DND-41 (cell line): ENCODE measurements at regions not wholly inside any gene's neighbourhood (a gene's known extent, or its start where the extent isn't known, plus 50 kb on each side); places are given as distances from the start of the nearest gene placed in this dataset.
A peak's percentile ranks its signal among the peaks of the same experiment; 100 is the strongest.

Experiments used
- ATAC-seq: fragments of 200-7000 bp; cut with Tn5 transposase; 3 replicates; pipeline ENCODE4 v1.9.1; 2021; ENCODE audit warnings: low read depth; ENCODE audit not compliant: insufficient read depth
- DNase-seq: peaks from one replicate; pipeline ENCODE4 v3.0.0-alpha.2; 2020
- H2AFZ ChIP-seq: 2 replicates; pipeline ENCODE4 v1.6.0; 2012; ENCODE audit warnings: low read depth, low read length
- H3K27ac ChIP-seq: 2 replicates; pipeline ENCODE4 v1.5.1; 2012; ENCODE audit warnings: low read length, inconsistent platforms
- H3K27me3 ChIP-seq: fragments of 200-600 bp; sonication (generic); 2 replicates; pipeline ENCODE4 v1.6.0; 2012; ENCODE audit warnings: low read length, mild to moderate bottlenecking, inconsistent platforms; ENCODE audit not compliant: insufficient read depth, poor library complexity
- H3K36me3 ChIP-seq: 2 replicates; pipeline ENCODE4 v1.5.1; 2012; ENCODE audit warnings: low read length, inconsistent platforms; ENCODE audit not compliant: insufficient read depth
- H3K4me1 ChIP-seq: 2 replicates; pipeline ENCODE4 v1.5.1; 2012; ENCODE audit warnings: mild to moderate bottlenecking, low read length; ENCODE audit not compliant: insufficient read depth
- H3K4me2 ChIP-seq: 2 replicates; pipeline ENCODE4 v1.6.0; 2012; ENCODE audit warnings: mild to moderate bottlenecking, moderate library complexity, low read length, inconsistent platforms; ENCODE audit not compliant: insufficient read depth
- H3K4me3 ChIP-seq, 2 experiments: fragments of 200-600 bp in 1 of 2; shearing (Covaris generic) in 1 of 2; 2 replicates each; pipeline ENCODE4 v1.5.1; 2012 to 2016; ENCODE audit warnings: inconsistent platforms in 2 of 2, low read length in 2 of 2, mild to moderate bottlenecking in 2 of 2, low read depth in 1 of 2, moderate library complexity in 1 of 2
- H3K79me2 ChIP-seq: 2 replicates; pipeline ENCODE4 v1.6.0; 2012; ENCODE audit warnings: low read length, inconsistent platforms; ENCODE audit not compliant: insufficient read depth
- H3K9ac ChIP-seq: 2 replicates; pipeline ENCODE4 v1.6.0; 2012; ENCODE audit warnings: low read depth, mild to moderate bottlenecking, inconsistent platforms, low read length, moderate library complexity
- H3K9me3 ChIP-seq: 2 replicates; pipeline ENCODE4 v1.5.1; 2012; ENCODE audit warnings: low read length, moderate library complexity, mild to moderate bottlenecking, inconsistent platforms; ENCODE audit not compliant: insufficient read depth, severe bottlenecking
- H4K20me1 ChIP-seq: 2 replicates; pipeline ENCODE4 v1.6.0; 2012; ENCODE audit warnings: low read length; ENCODE audit not compliant: insufficient read depth
- EZH2 ChIP-seq: IDR thresholded peaks from 3 replicates; pipeline ENCODE4 v1.6.1; 2012; ENCODE audit warnings: borderline replicate concordance, low read depth, mild to moderate bottlenecking, moderate library complexity, low read length, inconsistent platforms; ENCODE audit not compliant: severe bottlenecking
- TF ChIP-seq, protein P1 (sequence below): IDR thresholded peaks from 2 replicates; pipeline ENCODE4 v1.5.1; 2012; ENCODE audit warnings: borderline replicate concordance, low read length, moderate library complexity, mild to moderate bottlenecking; ENCODE audit not compliant: poor library complexity, severe bottlenecking; ENCODE audit errors: extremely low read depth

GRCh38 chr11:23590596-23591308 lies 730.5 kb upstream of the CCDC179 start:
- no peak overlapping the region for H3K4me3 ChIP-seq
- H3K27me3 ChIP-seq, result no peaks in the 10 kb centered on the region
- DNase-seq (no peak), ATAC-seq (no peak)
- no peaks in the 10 kb centered on the region for H3K9me3 ChIP-seq
- no peak overlapping the region for H3K4me2 ChIP-seq
- no peak overlapping the region for H3K9ac ChIP-seq
- no peak for TF ChIP-seq EZH2
- TF ChIP-seq, protein P1, sequence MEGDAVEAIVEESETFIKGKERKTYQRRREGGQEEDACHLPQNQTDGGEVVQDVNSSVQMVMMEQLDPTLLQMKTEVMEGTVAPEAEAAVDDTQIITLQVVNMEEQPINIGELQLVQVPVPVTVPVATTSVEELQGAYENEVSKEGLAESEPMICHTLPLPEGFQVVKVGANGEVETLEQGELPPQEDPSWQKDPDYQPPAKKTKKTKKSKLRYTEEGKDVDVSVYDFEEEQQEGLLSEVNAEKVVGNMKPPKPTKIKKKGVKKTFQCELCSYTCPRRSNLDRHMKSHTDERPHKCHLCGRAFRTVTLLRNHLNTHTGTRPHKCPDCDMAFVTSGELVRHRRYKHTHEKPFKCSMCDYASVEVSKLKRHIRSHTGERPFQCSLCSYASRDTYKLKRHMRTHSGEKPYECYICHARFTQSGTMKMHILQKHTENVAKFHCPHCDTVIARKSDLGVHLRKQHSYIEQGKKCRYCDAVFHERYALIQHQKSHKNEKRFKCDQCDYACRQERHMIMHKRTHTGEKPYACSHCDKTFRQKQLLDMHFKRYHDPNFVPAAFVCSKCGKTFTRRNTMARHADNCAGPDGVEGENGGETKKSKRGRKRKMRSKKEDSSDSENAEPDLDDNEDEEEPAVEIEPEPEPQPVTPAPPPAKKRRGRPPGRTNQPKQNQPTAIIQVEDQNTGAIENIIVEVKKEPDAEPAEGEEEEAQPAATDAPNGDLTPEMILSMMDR, result no peak
- H2AFZ ChIP-seq, result 0 out of 2 replicates have a peak overlapping the region, but pooled peaks have one; percentile 36
- H4K20me1 ChIP-seq, result no peaks in the 10 kb centered on the region
- H3K79me2 ChIP-seq, result no peaks in the 10 kb centered on the region
- no peaks in the 10 kb centered on the region for H3K4me1 ChIP-seq
- H3K27ac ChIP-seq, result no peak overlapping the region
- no peaks in the 10 kb centered on the region for H3K36me3 ChIP-seq

DNA sequence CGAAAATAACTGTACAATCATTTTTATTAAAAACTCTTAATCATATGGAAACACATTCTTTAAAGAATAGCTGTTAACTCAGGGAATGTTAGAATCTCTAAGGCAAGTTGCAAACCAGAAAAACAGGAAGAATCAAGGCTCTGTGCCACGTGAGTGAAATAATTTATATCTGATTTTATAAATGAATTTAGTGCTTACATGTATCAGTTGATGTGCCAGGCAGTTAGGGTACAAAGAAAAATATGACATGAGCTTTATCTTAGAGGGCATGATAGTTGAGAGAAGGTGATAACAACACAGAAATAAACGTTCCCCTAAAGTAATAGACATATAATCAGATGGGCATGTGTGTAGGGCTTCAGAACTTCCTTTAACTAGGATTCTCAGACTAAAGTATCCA lies 734.5 kb upstream of the CCDC179 start:
- Histone ChIP-seq H3K4me3 (no peak overlapping the region), H3K9me3 (no peaks in the 10 kb centered on the region), H3K4me1 (no peaks in the 10 kb centered on the region), H3K27me3 (no peaks in the 10 kb centered on the region), H3K79me2 (no peaks in the 10 kb centered on the region), H3K9ac (no peak overlapping the region), H3K4me2 (no peak overlapping the region), H2AFZ (no peak overlapping the region), H3K36me3 (no peaks in the 10 kb centered on the region), H3K27ac (no peak overlapping the region), H4K20me1 (no peaks in the 10 kb centered on the region)
- no peak for DNase-seq
- ATAC-seq, result no peak
- TF ChIP-seq, protein P1, result no peak
- TF ChIP-seq EZH2, result no peak

DNA sequence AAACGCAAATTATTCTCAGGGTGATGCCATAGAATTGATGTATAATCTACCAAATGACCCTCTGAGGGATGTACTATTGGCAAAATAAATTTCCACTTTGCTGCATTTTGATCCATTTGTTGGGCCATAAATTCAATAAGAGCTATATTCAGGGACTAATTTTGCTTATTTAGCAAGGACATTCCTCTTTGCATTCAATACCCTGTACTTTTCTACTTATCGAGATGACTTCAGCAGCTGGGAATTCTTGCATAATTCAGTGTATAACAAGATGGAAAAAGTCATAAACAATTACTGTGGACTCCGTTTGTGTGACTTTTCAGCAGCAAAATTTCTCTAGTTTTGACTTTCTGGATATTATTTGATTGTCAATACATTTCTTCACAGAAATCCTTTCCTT lies 744.7 kb upstream of the CCDC179 start:
- no peak for ATAC-seq
- TF ChIP-seq EZH2, result no peak
- TF ChIP-seq, protein P1, result no peak

More for the DNA sequence above, 744.7 kb upstream of the CCDC179 start:
- H3K4me2 ChIP-seq, result no peak overlapping the region
- H3K9me3 ChIP-seq, result no peaks in the 10 kb centered on the region
- H3K9ac ChIP-seq, result no peak overlapping the region
- no peaks in the 10 kb centered on the region for H3K79me2 ChIP-seq
- no peaks in the 10 kb centered on the region for H4K20me1 ChIP-seq
- H3K4me3 ChIP-seq, result no peak overlapping the region
- no peak overlapping the region for H2AFZ ChIP-seq
- H3K36me3 ChIP-seq, result no peaks in the 10 kb centered on the region
- H3K27ac ChIP-seq, result no peak overlapping the region
- no peaks in the 10 kb centered on the region for H3K4me1 ChIP-seq
- H3K27me3 ChIP-seq, result no peaks in the 10 kb centered on the region
- no peak for DNase-seq
